SK-N-MC (cell line): ENCODE measurements at regions not wholly inside any gene's neighbourhood (a gene's known extent, or its start where the extent isn't known, plus 50 kb on each side); places are given as distances from the start of the nearest gene placed in this dataset.

Experiments used
- EZH2 ChIP-seq: fragments of 200-600 bp; sonication (generic); IDR thresholded peaks from one replicate; pipeline ENCODE4 v1.6.1; 2017; ENCODE audit warnings: antibody characterized with exemption
- FOXP2 ChIP-seq: optimal IDR thresholded peaks from 2 replicates; pipeline ENCODE3; 2011; ENCODE audit warnings: mild to moderate bottlenecking, moderate library complexity; ENCODE audit not compliant: insufficient read depth; ENCODE audit errors: extremely low read length, control extremely low read depth
- POLR2AphosphoS5 ChIP-seq: IDR thresholded peaks from 2 replicates; pipeline ENCODE4 v1.6.1; 2012; ENCODE audit warnings: mild to moderate bottlenecking, low read depth, low read length, borderline replicate concordance

- TF ChIP-seq EZH2 (no peak), POLR2AphosphoS5 (no peak), FOXP2 (no peak)
Measured at GRCh38 chr1:232754930-232755329, 50.3 kb upstream of the MAP10 start.
